GM12872 (cell line): ENCODE measurements at regions not wholly inside any gene's neighbourhood (a gene's known extent, or its start where the extent isn't known, plus 50 kb on each side); places are given as distances from the start of the nearest gene placed in this dataset.

Experiments used
- CTCF ChIP-seq: IDR thresholded peaks from 3 replicates; pipeline ENCODE4 v1.5.1; 2011; ENCODE audit warnings: low read depth, mild to moderate bottlenecking, low read length, moderate library complexity; ENCODE audit not compliant: insufficient read depth

GRCh38 chr9:81069923-81070322 is 619.4 kb downstream of the TLE1 start:
- TF ChIP-seq CTCF, result no peak

DNA sequence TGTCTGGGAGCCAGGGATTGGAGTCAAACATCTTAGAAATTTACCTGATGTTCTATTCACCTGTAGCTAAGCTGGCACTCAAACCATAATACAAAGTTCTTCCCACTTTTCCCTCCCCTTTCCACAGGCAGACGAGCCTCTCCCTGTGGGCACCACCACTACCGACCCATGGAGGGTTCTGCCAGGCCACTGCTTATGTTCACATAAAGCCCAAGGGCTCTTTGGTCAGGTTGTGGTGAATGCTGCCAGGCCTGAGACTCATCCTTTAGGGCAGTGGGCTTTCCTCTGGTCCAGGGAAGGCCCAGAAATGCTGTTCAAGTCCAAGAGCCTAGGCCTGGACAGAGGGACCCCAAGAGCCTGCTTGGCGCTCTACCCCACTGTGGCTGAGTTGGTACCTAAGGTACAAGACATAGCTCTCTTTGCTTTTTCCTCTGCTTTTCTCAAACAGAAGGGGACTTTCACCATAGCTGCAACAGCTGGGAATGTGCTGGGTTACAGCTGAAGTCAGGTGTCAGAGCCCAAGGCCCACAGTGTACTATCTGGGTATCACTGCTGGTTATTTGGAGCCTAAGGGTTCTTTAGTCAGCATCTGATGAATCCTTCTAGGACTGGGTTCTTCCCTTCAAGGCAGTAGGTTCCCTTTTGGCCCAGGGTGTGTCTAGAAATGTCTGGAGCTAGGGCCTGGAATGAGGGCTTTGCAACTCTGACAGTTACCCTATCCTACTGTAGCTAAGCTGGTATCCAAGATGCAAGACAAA is 620.1 kb downstream of the TLE1 start:
- TF ChIP-seq CTCF, result no peak

DNA sequence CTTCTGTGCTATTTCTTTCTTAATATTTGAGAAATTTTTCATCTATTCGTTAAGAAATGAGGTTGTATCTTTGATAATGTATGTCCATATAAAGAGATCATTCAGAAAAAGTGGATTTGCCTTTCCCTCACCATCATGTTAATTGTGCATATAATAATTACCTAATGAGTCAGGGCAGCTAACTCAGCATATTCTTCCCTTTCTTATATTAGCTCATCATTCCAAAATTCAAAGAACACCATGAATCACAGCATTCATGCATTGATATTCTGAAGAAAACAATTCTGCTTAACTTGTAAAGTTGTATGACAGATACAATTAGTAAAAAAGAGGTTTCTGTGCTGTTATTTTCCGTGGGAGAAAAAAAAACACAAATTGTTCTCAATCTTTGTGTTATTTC is 630.6 kb downstream of the TLE1 start:
- TF ChIP-seq CTCF, result no peak

DNA sequence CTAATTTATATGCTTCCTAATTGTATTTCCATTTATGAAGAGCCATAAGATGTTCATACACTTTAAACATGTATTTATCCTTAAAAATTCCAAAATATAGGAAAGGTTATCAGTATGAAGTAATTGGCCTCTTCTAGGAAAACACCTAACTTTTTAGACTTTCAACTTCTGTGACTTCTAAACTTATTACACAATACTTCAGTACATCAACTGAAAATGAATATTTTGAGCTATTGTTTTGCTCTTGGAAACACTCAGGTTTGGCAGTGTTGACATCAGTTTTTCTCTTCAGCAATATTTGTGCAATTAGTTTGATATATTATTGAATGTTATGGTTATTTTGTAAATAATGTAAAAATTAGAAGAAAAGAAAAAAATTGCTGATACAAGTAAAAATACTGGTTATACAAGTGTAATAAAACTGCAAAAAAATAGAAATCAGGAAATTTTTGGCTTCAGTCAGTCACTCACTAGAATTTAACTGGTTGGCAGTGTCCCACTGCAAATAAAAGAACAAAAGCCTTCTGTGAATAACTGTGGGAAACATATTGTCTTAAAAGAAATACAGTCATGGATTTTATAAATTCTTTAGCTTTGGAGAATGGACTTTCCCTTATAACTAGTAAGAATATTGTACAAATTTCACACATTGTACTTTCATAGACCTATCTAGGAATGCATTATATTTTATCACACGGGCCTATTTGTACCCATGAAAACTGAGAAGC is 635.9 kb downstream of the TLE1 start:
- TF ChIP-seq CTCF, result no peak

- TF ChIP-seq CTCF, result no peak
These were observed 636.5 kb downstream of the TLE1 start for GRCh38 chr9:81052846-81053245.

DNA sequence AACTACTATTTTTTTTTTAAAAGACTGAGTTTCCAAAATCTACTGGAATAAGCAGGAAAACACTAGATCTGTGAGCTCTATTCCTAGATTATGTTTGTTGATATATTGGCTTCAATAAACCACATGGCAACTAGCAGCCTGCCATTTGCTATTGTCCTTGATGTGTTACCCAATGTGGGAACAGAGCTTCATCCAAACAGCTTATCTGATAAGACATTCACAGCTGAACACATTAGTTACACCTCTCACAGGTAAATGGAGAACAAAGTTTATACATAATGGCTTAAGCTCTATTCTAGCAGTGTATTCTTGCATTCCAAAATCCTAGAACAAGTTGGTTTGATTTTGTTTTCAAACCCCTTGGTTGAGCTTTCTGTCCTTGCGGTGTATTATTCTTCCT is 642.1 kb downstream of the TLE1 start:
- TF ChIP-seq CTCF, result no peak

DNA sequence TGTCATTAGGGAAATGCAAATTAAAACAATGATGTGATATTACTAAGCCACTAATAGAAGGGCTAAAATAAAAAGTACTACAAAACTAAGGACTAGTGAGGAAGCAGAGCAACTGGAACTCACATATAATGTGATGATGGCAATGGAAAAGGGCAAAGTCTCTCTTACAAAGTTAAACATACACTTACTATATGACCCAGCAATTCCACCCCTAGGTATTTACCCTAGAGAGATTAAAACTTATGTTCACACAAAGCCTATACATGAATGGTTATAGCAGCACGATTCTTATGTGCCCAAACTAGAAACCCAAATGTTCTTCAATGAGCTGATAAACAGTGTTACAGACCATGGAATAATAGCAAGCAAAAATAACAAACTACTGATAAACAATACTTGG is 643.7 kb downstream of the TLE1 start:
- no peak for TF ChIP-seq CTCF
